Hepatocyte (in vitro differentiated cells): ENCODE measurements at regions not wholly inside any gene's neighbourhood (a gene's known extent, or its start where the extent isn't known, plus 50 kb on each side); places are given as distances from the start of the nearest gene placed in this dataset.

Experiments
- EZH2 ChIP-seq: fragments of 200-600 bp; sonication (generic); IDR thresholded peaks from 2 replicates; pipeline ENCODE4 v1.6.1; 2016; ENCODE audit warnings: antibody characterized with exemption, mild to moderate bottlenecking, borderline replicate concordance
- TF ChIP-seq, protein P1 (sequence below): fragments of 200-600 bp; sonication (generic); IDR thresholded peaks from 2 replicates; pipeline ENCODE4 v1.5.1; 2016; ENCODE audit warnings: antibody characterized with exemption, mild to moderate bottlenecking; ENCODE audit not compliant: poor library complexity

GRCh38 chr5:86986837-86987236, 280.8 kb upstream of the RASA1 start:
- TF ChIP-seq, protein P1, sequence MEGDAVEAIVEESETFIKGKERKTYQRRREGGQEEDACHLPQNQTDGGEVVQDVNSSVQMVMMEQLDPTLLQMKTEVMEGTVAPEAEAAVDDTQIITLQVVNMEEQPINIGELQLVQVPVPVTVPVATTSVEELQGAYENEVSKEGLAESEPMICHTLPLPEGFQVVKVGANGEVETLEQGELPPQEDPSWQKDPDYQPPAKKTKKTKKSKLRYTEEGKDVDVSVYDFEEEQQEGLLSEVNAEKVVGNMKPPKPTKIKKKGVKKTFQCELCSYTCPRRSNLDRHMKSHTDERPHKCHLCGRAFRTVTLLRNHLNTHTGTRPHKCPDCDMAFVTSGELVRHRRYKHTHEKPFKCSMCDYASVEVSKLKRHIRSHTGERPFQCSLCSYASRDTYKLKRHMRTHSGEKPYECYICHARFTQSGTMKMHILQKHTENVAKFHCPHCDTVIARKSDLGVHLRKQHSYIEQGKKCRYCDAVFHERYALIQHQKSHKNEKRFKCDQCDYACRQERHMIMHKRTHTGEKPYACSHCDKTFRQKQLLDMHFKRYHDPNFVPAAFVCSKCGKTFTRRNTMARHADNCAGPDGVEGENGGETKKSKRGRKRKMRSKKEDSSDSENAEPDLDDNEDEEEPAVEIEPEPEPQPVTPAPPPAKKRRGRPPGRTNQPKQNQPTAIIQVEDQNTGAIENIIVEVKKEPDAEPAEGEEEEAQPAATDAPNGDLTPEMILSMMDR: no peak
- no peak for TF ChIP-seq EZH2
